Posterior vena cava (tissue), 2 donors: ENCODE measurements at regions not wholly inside any gene's neighbourhood (a gene's known extent, or its start where the extent isn't known, plus 50 kb on each side); places are given as distances from the start of the nearest gene placed in this dataset.

ENCODE experiments used
- DNase-seq: peaks from one replicate; pipeline ENCODE4 v3.0.0-alpha.2; 2020; ENCODE audit warnings: low spot score
- intact Hi-C, 2 donors: fragments of 100-400 bp; cut with DNase I; formaldehyde crosslinking; loops; one replicate each; pipeline versions ENCODE4 v1.14.1 to v1.14.2; 2022 to 2023
- donor health status: DM: yes; HTN: yes; CAD: no.
- donor health status: DM: yes; HTN: yes; CAD: no.

DNA sequence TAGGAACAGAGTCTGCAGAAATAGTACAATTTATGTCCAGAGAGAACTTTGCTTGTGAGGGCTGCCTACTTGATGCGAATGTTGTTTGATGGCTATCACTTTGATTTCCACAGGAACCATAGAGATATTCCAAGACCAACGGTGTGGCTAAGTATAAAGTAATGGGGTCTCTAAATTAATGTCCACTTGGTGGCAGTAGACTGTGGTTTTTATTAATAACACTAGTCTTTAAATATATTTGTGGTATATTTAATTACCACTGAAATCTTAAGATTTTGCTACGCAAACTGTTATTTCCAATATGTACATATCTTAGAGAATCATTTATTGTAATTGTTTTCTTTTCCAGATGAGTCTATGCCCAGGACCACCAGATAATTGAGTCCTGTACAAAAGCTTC is 647.9 kb downstream of the PLA2G4A start:
- intact Hi-C loops, result no loop called here
- no peak for DNase-seq

GRCh38 chr1:187477103-187477502 is 648.4 kb downstream of the PLA2G4A start:
- intact Hi-C loops, result no loop called here
- DNase-seq, result no peak

- no peak for DNase-seq
- intact Hi-C loops, result no loop called here
Measured at GRCh38 chr1:187477535-187477934, 648.8 kb downstream of the PLA2G4A start.

- DNase-seq, result no peak
- intact Hi-C loops, result no loop called here
Measured at GRCh38 chr1:187481581-187482148, 652.9 kb downstream of the PLA2G4A start.

DNA sequence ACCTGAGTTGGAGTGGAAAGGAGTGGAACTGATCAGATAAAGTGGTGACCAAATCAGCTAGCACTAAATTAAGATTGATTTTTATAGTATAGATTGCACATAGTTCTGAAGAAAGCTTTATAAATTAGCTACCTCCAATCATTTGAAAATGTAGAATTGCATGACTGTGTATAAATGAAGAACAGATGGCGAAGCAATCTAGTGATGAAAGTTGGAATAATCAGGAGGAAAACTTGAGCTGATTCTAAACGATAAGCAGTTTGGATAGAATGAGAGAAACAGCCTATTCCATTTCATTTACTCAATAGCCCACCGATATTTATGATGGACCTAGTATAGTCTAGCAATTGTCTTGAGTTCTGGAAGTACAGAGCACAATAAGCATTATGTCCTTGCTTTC is 661.5 kb downstream of the PLA2G4A start:
- intact Hi-C loops, result no loop called here
- DNase-seq, result no peak

GRCh38 chr1:187491082-187491720 is 662.5 kb downstream of the PLA2G4A start:
- intact Hi-C loops, result no loop called here
- no peak for DNase-seq

DNA sequence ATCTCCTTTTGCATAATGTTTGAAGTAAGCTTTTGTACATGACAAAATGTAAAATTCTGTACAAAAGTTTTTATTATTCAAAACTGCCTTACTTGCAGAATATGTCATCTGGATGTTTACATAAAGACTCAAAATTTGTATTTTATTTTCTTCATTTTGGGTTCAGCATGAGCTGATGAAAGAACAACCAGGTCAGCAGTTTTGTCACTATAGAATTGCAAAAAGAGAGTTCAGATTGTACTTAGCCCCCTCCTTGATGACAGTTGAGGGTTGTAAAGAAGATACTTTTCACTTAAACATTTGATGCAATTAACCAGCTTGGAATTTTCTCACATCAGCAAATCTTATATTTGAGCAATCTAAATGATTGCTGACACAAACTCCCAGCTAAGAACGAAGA is 669.3 kb downstream of the PLA2G4A start:
- DNase-seq, result no peak
- intact Hi-C loops, result no loop called here

GRCh38 chr1:187504779-187505178 is 676.0 kb downstream of the PLA2G4A start:
- intact Hi-C loops, result loop anchor here in 1 of 2 donors (5.0 kb wide), 1 partner anchor 638 kb away; no protein-coding TSS in a partner anchor
- no peak for DNase-seq

- intact Hi-C loops, result no loop called here
- DNase-seq, result no peak
Measured at GRCh38 chr1:187509091-187509490, 680.3 kb downstream of the PLA2G4A start.

DNA sequence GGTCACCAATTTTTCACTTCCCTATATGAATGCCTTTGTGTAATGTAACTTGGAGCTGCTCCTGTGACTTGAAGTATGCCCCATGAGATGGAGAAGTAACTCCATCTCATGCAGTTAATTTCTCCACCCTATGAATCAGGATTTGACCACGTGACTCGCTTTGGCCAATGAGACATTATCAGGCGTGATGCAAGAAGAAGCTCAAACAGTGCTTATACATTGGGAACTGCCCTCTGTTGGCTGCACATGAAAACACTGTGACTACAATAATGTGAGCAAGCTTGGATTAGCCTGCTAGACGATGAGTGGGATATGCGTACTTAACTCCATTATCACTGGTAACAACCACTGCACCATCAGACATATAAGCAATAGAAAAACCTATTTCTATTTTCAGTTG is 684.4 kb downstream of the PLA2G4A start:
- no peak for DNase-seq
- intact Hi-C loops, result no loop called here

DNA sequence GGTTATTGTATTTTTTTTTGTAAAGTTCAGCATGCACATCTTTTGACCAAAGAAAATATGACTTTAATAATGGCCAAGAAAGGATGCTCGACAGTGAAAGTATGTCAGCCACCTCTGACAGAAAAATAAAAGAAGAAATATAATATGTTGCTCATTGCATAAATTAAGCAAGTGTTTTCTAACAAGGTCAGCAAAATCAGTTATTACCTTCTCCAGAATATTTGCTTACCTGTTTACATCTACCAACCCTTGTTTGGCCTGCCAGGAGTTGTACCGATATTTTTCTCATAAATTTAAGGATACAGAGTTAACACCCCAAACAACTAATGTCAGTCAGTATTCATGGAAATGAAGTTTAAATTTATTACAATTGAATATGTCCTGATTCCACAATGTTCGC is 685.4 kb downstream of the PLA2G4A start:
- no peak for DNase-seq
- intact Hi-C loops, result no loop called here

GRCh38 chr1:187516874-187517273 is 688.1 kb downstream of the PLA2G4A start:
- intact Hi-C loops, result no loop called here
- no peak for DNase-seq

GRCh38 chr1:187517546-187517945 is 688.8 kb downstream of the PLA2G4A start:
- intact Hi-C loops, result no loop called here
- no peak for DNase-seq

GRCh38 chr1:187527346-187527745 is 698.6 kb downstream of the PLA2G4A start:
- no peak for DNase-seq
- intact Hi-C loops, result no loop called here

DNA sequence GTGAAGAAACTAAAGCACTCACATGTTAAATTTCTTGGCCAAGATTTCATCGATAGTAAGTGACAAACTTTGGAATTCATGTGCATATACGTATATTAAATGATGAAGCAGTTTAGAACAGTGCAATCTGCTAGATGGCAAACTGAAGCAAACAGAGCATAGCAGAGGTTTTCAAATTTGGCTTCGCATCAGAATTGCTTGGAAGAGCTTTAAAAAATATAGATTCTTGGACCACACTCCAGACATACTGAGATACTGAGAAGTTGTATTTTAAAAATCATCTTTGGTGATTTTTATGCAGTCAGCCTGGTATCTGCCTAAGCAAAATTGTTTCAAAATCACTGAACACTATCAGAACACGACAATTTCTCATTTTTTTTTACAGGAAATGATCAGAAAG is 709.2 kb downstream of the PLA2G4A start:
- DNase-seq, result no peak
- intact Hi-C loops, result no loop called here

- intact Hi-C loops, result no loop called here
- DNase-seq, result no peak
Measured at GRCh38 chr1:187549540-187549939, 720.8 kb downstream of the PLA2G4A start.

- intact Hi-C loops, result no loop called here
- no peak for DNase-seq
Measured at GRCh38 chr1:187551061-187551460, 722.3 kb downstream of the PLA2G4A start.

GRCh38 chr1:187563191-187563590 is 734.4 kb downstream of the PLA2G4A start:
- DNase-seq, result no peak
- intact Hi-C loops, result no loop called here

DNA sequence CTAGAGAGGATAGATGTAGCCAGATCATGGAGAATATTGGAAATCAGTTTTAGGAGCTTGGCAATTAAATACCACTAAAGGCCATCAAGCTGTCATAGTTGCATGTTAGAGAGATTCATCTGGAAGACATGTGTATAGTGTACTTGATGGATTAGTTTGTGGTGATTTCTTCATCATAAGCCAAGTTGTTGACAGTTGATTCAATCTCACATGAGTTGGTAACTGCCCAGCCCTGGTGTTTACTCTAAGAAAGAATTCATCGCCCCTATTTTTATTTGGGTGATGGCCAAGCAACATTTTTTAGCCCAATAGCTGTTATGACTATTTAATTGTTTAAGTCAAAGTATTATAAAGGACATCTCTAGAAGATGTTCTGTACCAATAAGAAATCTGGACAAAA is 737.6 kb downstream of the PLA2G4A start:
- intact Hi-C loops, result no loop called here
- no peak for DNase-seq

GRCh38 chr1:187568067-187568466 is 739.3 kb downstream of the PLA2G4A start:
- intact Hi-C loops, result no loop called here
- DNase-seq, result no peak

DNA sequence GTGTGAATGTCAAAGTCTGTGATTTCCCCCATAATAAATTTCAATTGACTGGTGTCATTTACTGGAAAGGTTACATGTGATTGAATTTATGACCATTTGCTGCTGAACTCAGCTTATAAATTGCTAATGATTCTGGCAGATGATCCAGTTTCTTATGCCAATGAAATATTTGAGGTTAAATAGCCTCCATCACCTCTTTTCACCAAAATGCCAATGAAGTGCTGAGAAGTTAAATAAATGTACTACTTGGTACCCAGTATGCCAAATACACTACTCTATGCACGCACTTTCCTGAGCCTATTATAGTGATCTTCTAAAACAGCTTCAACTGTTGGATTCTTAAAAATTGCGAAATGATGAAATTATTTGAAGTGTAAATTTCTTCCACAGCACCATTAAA is 741.4 kb downstream of the PLA2G4A start:
- intact Hi-C loops, result no loop called here
- DNase-seq, result no peak

DNA sequence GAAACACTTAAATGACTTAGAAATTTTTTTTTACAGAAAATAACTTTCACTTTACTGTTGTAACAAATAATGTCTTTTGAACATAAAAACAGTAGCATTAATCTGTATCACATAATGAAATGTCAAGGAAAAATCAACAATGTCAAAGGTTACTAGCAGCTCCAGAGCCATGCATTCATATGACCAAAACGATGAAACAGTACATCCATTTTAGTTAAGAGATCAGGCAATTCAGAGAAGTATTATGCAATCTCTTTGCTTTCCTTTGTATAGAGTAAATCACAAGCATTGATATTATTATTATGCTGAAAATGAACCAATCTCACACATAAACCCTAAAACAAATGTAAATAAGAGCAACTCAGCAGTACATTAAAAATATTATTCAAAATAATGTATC is 748.9 kb downstream of the PLA2G4A start:
- DNase-seq, result no peak
- intact Hi-C loops, result no loop called here
